ENCODE measurements at regions not wholly inside any gene's neighbourhood (a gene's known extent, or its start where the extent isn't known, plus 50 kb on each side); places are given as distances from the start of the nearest gene placed in this dataset.

- no peak for TF ChIP-seq POLR2AphosphoS5 (IDR thresholded peaks at IDR 0.05)
- no peak for TF ChIP-seq POLR2A (IDR thresholded peaks at IDR 0.05)
- TF ChIP-seq CTCF (IDR thresholded peaks at IDR 0.05): no peak
- no peak for TF ChIP-seq EP300 (IDR thresholded peaks at IDR 0.05)
Measured at GRCh38 chr6:155995281-155995680, 539.6 kb upstream of the NOX3 start.

Measured in sigmoid colon (tissue), 4 donors.